ENCODE measurements at regions not wholly inside any gene's neighbourhood (a gene's known extent, or its start where the extent isn't known, plus 50 kb on each side); places are given as distances from the start of the nearest gene placed in this dataset.

DNA sequence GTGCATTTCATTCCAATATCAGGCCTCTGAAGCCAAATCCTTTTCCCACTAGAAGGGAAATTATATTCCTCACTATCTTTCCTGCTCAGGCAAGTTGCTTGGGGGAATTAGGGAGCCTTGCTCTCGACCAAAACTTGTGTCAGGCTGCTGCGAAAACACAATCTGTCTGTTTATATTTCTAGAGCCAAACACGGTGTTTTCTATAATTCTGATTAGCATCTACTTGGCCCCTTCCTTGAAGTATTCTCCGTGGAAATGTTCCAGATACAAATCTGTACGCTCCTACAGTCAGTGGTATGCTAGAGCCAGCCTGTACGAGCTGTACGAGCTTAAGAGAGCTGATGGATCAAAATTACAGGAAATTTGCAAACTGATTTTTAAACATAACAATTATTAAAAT lies 299.3 kb upstream of the SALL1 start:
- H3K4me1 Mint-ChIP-seq: no peaks in the 10 kb centered on the region
- no peaks in the 10 kb centered on the region for H3K36me3 Mint-ChIP-seq
- DNase-seq (no peak), ATAC-seq (no peak)
- peaks cover 0 to 22% (median 3%) of the 10 kb centered on the region in 9 donors for H3K9me3 Mint-ChIP-seq
- peaks cover 0 to 7% (median 0%) of the 10 kb centered on the region in 5 donors for H3K27me3 Mint-ChIP-seq
- POLR2A ChIA-PET: no interaction called here
- no peak overlapping the region for H3K4me3 Mint-ChIP-seq
- no peak overlapping the region for H3K27ac Mint-ChIP-seq

DNA sequence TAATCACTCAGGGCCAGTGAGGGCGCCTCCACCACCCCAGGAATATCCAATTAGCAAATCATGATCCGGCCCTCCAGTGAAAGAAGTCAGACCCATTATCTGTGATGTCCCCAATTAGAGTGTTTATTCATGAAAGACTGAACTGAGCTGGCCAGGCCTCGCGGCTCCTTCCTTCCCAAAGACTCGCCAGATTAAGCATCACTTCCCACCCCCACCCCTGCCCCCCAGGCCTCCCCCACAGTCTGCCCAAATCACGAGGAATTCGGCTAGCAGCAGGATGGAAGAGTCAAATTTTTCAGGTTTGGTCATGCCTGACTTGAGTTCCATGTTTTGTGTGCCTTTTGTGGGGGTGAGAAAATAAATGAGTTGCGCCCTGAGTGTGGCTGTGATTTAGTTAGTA lies 298.4 kb upstream of the SALL1 start:
- Mint-ChIP-seq H3K4me1 (no peaks in the 10 kb centered on the region), H3K27me3 (peaks cover 0 to 4% (median under 1%) of the 10 kb centered on the region in 5 donors), H3K9me3 (peaks cover 0 to 14% (median 2%) of the 10 kb centered on the region in 9 donors), H3K36me3 (no peaks in the 10 kb centered on the region), H3K4me3 (no peak overlapping the region), H3K27ac (no peak overlapping the region)
- DNase-seq: no peak
- no peak for ATAC-seq
- POLR2A ChIA-PET: no interaction called here

DNA sequence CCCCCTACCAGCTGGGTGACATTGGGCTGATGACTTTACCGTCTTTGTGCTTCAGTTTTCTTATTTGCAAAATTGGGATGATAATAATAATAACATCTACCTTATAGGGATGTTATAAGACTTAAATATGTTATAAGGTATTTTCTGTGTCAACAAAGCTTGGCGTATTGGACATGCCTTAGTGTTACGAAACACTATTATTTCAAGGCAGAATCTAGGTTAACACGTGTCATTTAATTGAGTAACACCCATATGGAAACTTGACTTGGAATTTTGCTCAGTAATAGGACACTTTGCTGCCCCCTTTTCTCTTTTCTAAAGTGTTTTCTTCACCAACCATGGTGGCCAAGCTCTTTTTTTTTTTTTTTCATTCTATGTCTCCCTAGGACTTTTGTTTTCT lies 294.2 kb upstream of the SALL1 start:
- Mint-ChIP-seq H3K27me3 (peaks cover 5 to 30% (median 10%) of the 10 kb centered on the region in 5 donors), H3K4me1 (no peaks in the 10 kb centered on the region), H3K9me3 (peaks cover 0 to 10% (median 6%) of the 10 kb centered on the region in 9 donors), H3K36me3 (peaks cover 0 to 15% (median 0%) of the 10 kb centered on the region in 3 donors), H3K4me3 (no peak overlapping the region), H3K27ac (no peak overlapping the region)
- POLR2A ChIA-PET: no interaction called here
- ATAC-seq (no peak), DNase-seq (no peak)

DNA sequence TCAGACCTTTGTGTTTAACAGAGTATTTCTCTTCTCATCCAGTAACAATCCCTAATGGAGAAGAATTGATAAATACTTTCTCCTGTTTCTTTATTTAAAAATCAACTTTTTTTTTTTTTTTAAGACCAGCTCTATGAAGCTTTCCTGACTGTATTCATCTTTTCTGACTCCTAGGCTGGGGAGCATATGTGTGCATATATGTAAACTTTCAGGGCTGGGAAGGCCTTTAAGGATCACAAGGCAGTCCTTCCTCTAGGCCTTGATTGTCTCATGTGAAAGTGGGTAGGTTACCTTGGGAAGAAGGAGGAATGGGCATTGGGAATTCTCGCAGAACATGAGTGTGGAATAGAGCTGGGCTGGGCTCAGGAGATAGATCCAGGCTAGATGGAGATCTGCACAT lies 292.9 kb upstream of the SALL1 start:
- H3K36me3 Mint-ChIP-seq: peaks cover 0 to 15% (median 0%) of the 10 kb centered on the region in 3 donors
- H3K4me3 Mint-ChIP-seq: no peak overlapping the region
- no peak overlapping the region for H3K27ac Mint-ChIP-seq
- H3K27me3 Mint-ChIP-seq: peaks cover 5 to 39% (median 14%) of the 10 kb centered on the region in 5 donors
- H3K4me1 Mint-ChIP-seq: no peaks in the 10 kb centered on the region
- DNase-seq: no peak
- H3K9me3 Mint-ChIP-seq: peaks cover 0 to 10% (median 4%) of the 10 kb centered on the region in 9 donors
- ATAC-seq: no peak
- POLR2A ChIA-PET: no interaction called here

DNA sequence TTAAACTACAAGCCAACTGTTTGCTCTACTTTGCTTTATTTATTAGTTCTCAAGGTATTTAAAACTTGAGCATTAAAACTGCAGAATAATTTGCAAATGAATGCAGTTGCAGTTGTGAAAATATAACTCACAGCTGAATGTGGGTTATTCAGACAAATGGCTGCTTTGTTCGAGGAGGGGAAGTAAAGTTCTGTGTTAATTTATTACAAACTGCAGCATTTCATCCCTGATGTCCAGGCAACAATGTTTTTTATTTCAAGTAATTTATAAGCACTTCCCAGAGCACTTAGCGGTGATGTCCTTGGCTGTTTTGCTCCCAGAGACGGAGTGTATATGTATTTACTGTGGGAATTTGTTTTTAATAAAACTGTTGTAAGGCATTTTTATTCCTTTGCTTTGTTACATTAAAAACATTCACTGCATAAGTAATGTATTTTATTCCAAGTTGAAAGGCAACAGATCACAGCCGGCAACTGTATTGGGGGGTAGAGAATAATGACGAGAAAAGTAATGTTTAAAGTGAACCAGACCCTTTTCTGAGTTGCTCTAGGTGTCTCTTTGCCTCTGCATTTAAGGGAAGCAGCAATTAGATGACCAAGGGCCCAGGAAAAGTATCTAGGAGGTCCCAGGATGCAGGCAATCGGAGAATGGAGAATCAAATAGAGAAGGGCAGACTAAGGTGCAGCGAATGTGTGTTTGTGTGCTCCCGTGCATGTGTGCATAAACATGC lies 291.2 kb upstream of the SALL1 start:
- ATAC-seq: no peak
- H3K36me3 Mint-ChIP-seq: peaks cover 0 to 15% (median 0%) of the 10 kb centered on the region in 3 donors
- no peaks in the 10 kb centered on the region for H3K4me1 Mint-ChIP-seq
- no peak for DNase-seq
- no peak overlapping the region for H3K27ac Mint-ChIP-seq
- peaks cover 5 to 46% (median 16%) of the 10 kb centered on the region in 5 donors for H3K27me3 Mint-ChIP-seq
- POLR2A ChIA-PET: no interaction called here
- no peak overlapping the region for H3K4me3 Mint-ChIP-seq
- peaks cover 0 to 10% (median 4%) of the 10 kb centered on the region in 9 donors for H3K9me3 Mint-ChIP-seq

DNA sequence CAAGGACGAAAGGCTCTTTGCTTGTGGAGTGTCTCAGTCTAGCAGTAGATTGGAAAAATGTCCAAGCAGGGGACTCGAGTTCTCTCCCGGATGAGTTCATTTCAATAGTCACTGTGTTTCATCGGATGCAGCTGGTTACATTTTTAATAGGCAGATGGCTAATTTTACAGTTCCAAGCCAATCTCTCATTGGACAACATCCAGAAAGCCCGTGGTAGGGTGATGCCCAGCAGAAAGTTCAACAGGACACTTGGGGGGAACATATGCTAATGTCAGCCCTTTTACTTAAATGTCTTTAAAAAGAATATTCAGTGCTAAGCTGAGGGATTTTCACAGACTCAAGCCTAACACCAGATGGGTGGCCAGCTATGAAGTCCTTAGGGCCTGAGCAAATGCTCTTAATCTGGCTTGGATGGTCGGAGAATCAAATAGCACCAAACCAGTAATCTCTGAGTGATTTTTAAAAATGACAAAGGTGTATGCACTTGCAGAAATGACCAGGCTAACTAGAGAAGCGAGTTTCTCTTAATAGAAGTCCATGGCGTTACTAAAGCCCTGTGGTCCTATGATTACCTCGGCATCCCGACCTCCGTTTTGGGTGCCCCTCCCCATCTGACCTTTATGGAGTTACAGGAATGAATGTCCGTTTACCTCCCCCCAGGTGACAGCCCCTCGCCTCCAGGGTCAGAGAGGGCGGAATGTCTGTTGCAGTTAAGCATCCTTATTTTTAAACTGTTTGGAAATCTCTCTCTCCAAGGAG lies 289.2 kb upstream of the SALL1 start:
- H3K27ac Mint-ChIP-seq: no peak overlapping the region
- H3K36me3 Mint-ChIP-seq: peaks cover 0 to 15% (median 0%) of the 10 kb centered on the region in 3 donors
- no peak for DNase-seq

DNA sequence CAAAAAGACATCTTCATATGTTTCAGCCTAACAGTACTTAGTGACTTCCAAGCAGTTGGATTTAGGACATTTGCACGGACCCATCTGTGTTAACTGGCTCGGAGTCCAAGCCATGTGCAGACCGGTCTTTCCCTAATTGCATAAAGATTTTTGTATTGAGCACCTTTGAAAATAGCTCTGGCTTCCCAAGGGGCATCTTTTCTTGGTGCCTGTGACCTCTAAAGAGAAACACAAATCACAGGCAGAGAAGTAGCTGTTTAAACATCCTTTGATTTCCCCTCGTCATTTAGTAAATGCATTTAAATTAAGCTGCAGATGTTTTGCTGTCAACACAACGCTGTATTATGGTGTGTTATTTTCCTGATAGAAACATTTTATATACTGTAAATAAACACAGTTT lies 288.2 kb upstream of the SALL1 start:
- Mint-ChIP-seq H3K9me3 (peaks cover 0 to 10% (median 2%) of the 10 kb centered on the region in 9 donors), H3K4me1 (no peaks in the 10 kb centered on the region), H3K36me3 (peaks cover 0 to 15% (median 0%) of the 10 kb centered on the region in 3 donors), H3K27ac (no peak overlapping the region), H3K4me3 (no peak overlapping the region), H3K27me3 (peaks cover 5 to 44% (median 16%) of the 10 kb centered on the region in 5 donors)
- POLR2A ChIA-PET: no interaction called here
- ATAC-seq: no peak
- no peak for DNase-seq

More for the DNA sequence above, 289.2 kb upstream of the SALL1 start:
- peaks cover 5 to 46% (median 16%) of the 10 kb centered on the region in 5 donors for H3K27me3 Mint-ChIP-seq
- peaks cover 0 to 10% (median 2%) of the 10 kb centered on the region in 9 donors for H3K9me3 Mint-ChIP-seq
- ATAC-seq: no peak
- H3K4me3 Mint-ChIP-seq: no peak overlapping the region
- POLR2A ChIA-PET: no interaction called here
- no peaks in the 10 kb centered on the region for H3K4me1 Mint-ChIP-seq

DNA sequence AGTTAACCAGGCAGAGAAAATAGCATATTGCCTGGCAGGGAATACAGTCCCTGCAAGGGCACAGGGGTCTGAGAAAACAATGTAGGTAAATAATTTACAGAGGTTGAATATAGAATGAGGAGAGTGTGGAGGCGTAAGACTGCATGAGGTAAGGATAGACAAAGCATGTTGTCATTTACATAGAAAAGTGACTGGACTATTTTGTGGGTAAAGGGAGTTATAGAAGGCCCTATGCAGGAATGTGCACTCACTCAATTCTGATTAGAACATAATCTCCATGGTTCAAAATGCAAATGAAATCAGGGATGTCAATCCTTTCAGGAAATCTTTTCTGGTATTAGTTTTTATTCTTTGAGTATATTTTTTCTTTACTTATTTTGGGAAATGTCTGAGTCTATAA lies 285.7 kb upstream of the SALL1 start:
- ATAC-seq: no peak
- no peak overlapping the region for H3K4me3 Mint-ChIP-seq
- peaks cover 5 to 26% (median 13%) of the 10 kb centered on the region in 5 donors for H3K27me3 Mint-ChIP-seq
- peaks cover 0 to 12% (median 4%) of the 10 kb centered on the region in 9 donors for H3K9me3 Mint-ChIP-seq
- H3K36me3 Mint-ChIP-seq: peaks cover 0 to 5% (median 0%) of the 10 kb centered on the region in 3 donors
- no peak for DNase-seq
- no peaks in the 10 kb centered on the region for H3K4me1 Mint-ChIP-seq
- POLR2A ChIA-PET: no interaction called here
- H3K27ac Mint-ChIP-seq: no peak overlapping the region

DNA sequence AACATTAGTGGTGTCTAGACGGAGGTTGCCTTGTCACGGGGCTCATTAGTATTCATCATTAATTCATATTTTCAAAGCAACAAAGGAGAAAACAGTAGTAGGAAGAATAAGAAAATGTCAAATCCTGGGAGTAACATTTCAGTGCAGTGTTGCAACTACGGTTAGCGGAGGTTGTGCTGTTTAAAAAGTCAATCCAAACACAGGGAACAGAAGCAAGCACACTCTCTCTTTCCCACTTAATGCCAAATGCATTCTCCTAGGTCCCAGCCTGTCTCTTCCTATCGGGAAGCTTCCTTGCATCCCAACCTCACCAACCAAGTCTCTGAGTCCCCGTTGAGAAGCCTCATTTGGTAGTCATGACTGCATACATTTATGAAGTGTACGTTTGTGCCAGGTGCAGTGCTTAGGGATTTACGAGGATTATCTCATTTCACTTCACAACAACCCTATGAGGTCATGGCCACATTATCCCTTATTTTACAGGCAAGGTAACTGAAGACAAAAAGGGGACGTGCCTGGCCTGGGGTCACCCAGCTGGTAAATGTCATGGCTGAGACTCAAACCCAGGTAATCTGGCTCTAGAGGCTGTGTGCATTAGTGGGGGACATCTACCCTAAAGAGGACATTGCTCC lies 283.6 kb upstream of the SALL1 start:
- Mint-ChIP-seq H3K9me3 (peaks cover 0 to 13% (median 5%) of the 10 kb centered on the region in 9 donors), H3K4me1 (no peaks in the 10 kb centered on the region), H3K36me3 (no peaks in the 10 kb centered on the region), H3K27me3 (peaks cover 0 to 13% (median 9%) of the 10 kb centered on the region in 5 donors), H3K4me3 (no peak overlapping the region), H3K27ac (no peak overlapping the region)
- POLR2A ChIA-PET: no interaction called here
- DNase-seq (no peak), ATAC-seq (no peak)

DNA sequence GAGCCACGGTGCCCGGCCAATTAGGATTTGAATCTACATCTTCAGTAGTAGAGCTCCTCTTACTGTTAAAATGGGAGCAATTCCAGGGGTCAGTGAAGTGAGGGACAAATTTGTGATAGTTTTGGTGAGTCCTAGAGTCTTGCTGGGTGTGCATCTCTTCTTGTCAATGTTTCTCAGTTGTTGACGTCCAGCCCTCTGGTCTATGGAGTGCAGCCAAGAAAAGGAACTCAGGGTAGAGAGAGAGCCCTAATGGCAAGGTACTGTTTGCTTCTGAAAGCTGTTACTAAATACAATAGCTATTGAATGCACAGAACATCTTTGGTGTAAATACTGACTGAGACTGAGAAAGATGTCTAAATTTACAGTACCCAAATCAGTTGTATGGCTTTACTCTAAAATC lies 282.5 kb upstream of the SALL1 start:
- no peak for ATAC-seq
- Mint-ChIP-seq H3K4me1 (no peaks in the 10 kb centered on the region), H3K27me3 (peaks cover 0 to 9% (median 2%) of the 10 kb centered on the region in 5 donors), H3K9me3 (peaks cover 0 to 20% (median 9%) of the 10 kb centered on the region in 9 donors), H3K4me3 (no peak overlapping the region), H3K27ac (no peak overlapping the region), H3K36me3 (peaks cover 0 to 5% (median 0%) of the 10 kb centered on the region in 3 donors)
- DNase-seq: no peak
- POLR2A ChIA-PET: no interaction called here

DNA sequence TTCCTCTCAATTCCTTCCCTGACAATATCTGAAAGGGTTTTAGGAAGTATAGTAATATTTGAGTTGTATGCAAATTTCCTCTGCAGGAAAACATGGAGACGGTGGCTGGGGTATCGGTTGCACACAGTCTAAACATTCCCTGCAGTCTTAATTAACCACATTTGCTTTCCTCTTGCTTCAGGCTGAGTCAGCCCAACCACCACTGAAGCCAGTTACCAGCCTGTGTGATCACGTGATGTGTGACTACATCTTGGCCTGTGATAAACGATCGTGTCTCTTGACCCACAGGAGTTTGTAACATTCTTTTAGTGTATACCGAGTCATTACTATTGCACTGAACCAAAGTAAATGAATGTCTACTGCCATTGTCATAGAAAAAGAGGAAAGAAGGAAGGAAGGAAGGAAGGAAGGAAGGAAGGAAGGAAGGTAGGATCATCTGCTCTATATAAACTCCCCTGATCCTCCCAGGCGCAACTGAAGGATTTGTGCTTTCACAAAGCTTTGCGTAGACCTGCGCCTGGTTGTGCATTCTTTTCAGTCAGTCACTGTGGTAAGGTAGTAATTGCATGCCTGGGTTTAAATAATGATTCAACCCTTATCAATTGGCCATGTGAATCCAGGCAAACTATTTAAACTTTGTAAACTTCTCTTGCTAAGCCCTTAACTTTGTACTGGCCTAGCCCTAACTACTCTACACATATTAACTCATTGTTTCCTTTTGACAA lies 280.6 kb upstream of the SALL1 start:
- Mint-ChIP-seq H3K27ac (no peak overlapping the region), H3K4me1 (no peaks in the 10 kb centered on the region), H3K9me3 (peaks cover 0 to 26% (median 12%) of the 10 kb centered on the region in 9 donors), H3K27me3 (peaks cover 0 to 8% (median 0%) of the 10 kb centered on the region in 5 donors), H3K4me3 (no peak overlapping the region), H3K36me3 (peaks cover 0 to 5% (median 0%) of the 10 kb centered on the region in 3 donors)
- POLR2A ChIA-PET: no interaction called here
- DNase-seq (no peak), ATAC-seq (no peak)

DNA sequence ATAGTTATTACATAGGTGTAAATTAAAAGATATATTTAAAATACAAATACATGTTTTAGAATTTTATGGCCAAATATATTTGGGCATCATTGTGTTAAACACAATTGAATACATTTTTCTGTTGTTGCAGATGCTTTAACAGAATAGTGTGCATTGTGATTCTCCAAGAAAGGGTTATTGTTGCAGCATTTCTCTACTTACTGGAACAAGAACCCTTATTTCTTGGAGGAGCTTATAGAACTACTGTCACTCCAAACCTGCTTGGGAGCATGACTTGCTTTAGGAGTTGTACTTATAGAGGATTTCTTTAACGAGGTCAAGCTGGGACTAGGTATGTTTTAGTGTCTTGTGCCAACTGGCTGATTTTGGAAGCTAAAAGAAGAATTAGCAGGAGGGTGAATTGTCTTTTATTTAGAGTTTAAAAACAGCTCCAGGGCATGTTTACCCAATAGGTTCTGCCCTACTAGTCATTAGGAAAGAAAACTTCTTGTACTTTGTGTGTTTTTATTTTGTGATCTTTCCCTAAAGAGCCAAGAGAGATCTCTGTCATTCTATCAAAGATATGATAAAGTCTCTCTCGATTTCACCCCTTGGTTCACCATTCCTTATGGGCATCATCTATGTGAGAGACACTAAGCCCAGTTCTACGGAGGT lies 279.8 kb upstream of the SALL1 start:
- Mint-ChIP-seq H3K4me3 (no peak overlapping the region), H3K27ac (no peak overlapping the region), H3K9me3 (peaks cover 0 to 34% (median 12%) of the 10 kb centered on the region in 9 donors), H3K36me3 (peaks cover 0 to 5% (median 0%) of the 10 kb centered on the region in 3 donors), H3K27me3 (peaks cover 0 to 8% (median 0%) of the 10 kb centered on the region in 5 donors), H3K4me1 (no peaks in the 10 kb centered on the region)
- POLR2A ChIA-PET: no interaction called here
- ATAC-seq: no peak
- no peak for DNase-seq
